ENCODE measurements at regions not wholly inside any gene's neighbourhood (a gene's known extent, or its start where the extent isn't known, plus 50 kb on each side); places are given as distances from the start of the nearest gene placed in this dataset.
"Not testable (repeated sequence)": the region's sequence is repeated elsewhere in the genome, so short reads cannot be mapped to it uniquely, and the experiment has no call there.

GRCh38 chr22:34743110-34743751 is 322.7 kb upstream of the ISX start:
- no peak for DNase-seq (ENCODE audit: low spot score)

DNA sequence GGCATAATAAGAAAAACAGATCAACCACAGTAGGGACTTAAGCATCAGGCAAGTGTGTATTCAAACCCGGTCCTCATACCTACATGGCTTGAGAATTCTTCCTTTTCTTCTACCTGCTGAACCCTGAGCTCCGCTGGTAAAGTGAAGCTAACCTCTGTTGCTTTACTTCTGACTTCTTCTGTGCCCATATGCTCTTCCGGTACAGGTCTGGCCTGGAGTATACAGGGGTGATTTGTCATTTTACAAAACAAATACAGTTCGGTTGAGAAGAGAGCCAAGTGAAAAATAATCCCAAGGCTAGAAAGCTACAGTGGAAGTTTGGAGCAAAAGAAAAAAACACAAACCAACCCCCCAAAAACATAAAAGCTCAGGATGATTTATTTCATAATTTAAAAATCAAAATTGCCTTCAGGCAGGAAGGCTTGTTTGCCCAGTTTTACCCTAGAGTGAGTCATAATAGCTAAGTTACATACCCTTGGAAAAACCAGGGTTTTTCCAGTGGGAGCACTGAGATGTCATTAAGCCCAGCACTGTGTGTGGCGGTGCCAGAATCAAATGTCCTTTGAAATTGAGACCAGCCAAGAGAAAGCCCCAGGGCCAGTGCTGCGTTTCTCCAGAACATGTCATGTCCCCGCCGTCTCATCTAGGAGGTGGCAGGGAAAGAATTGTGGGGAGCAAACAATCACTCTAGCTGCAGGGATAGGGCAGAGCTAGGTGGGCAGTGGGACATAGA is 305.5 kb upstream of the ISX start:
- DNase-seq (ENCODE audit: low spot score) = no peak

DNA sequence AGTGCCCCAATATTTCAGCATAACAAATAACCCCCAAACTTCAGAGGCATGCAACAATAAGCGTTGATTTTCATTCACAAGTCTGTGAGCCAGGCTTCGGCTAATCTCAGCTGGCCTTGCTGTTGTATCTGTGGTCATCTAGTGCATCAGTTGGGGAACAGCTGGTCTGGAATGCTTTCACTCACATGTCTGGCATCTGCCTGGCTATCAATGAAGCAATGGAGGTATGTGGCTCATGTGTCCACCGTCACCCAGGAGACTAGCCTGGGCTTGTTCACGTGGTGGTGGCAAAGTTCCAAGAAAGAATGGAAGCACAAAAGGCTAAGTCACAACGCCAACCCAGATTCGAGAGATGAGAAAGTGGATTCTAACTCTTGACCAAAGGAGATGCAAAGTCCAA is 304.8 kb upstream of the ISX start:
- no peak for DNase-seq (ENCODE audit: low spot score)

- no peak for DNase-seq (ENCODE audit: low spot score)
Measured at GRCh38 chr22:34763496-34763895, 302.5 kb upstream of the ISX start.

- DNase-seq (ENCODE audit: low spot score) = no peak
Measured at GRCh38 chr22:34765115-34765514, 300.8 kb upstream of the ISX start.

GRCh38 chr22:34769361-34769760 is 296.6 kb upstream of the ISX start:
- DNase-seq (ENCODE audit: low spot score) = no peak

GRCh38 chr22:34776817-34777216 is 289.1 kb upstream of the ISX start:
- DNase-seq (ENCODE audit: low spot score) = no peak

- DNase-seq (ENCODE audit: low spot score) = no peak
Measured at GRCh38 chr22:34781681-34782080, 284.3 kb upstream of the ISX start.

GRCh38 chr22:34783436-34783835 is 282.5 kb upstream of the ISX start:
- no peak for DNase-seq (ENCODE audit: low spot score)

DNA sequence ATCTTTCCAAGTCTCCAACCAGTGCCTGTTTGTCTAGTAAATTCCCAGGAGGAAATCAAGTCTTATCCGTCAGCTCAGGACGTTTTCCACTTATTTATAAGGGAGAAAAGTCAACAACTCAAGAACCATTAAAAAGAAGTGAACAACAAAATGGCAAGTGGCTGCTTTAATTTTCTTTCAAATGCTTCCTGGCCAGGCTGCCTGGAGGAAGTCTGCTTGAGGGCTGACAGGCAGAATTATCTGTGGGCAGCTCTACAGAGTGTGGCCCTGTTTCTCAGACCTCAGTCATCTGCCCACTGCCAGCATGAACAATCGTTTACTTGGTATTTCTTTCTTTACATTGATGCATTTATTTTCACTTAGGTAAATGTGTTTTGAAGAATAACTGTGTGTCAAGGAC is 281.9 kb upstream of the ISX start:
- DNase-seq (ENCODE audit: low spot score) = no peak

- DNase-seq (ENCODE audit: low spot score) = no peak
Measured at GRCh38 chr22:34797826-34798225, 268.1 kb upstream of the ISX start.

- no peak for DNase-seq (ENCODE audit: low spot score)
Measured at GRCh38 chr22:34798605-34799004, 267.4 kb upstream of the ISX start.

GRCh38 chr22:34800260-34800980 is 265.5 kb upstream of the ISX start:
- no peak for DNase-seq (ENCODE audit: low spot score)

- no peak for DNase-seq (ENCODE audit: low spot score)
Measured at GRCh38 chr22:34801221-34801620, 264.7 kb upstream of the ISX start.

DNA sequence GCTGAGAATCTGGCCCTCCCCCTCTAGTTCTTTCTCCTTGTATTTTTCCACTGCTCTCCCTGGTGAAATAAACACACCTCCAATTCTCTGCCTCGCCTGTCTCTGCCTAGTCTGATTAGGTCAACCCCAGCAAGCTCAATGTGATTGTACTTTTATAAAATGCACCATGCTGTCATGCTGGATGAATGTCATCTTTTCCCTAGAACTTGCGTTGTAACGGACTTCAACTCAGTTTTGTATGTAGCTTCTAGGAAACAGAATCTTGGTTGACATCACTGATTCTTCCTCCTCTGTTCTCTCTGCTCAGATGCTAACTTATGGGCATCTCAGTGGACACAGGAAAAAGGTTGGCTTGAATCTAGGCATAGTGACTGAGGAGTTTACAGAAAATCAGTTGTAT is 261.9 kb upstream of the ISX start:
- DNase-seq (ENCODE audit: low spot score) = no peak

- peak; percentile 19 for DNase-seq (ENCODE audit: low spot score)
Measured at GRCh38 chr22:34804604-34805003, 261.4 kb upstream of the ISX start.

DNA sequence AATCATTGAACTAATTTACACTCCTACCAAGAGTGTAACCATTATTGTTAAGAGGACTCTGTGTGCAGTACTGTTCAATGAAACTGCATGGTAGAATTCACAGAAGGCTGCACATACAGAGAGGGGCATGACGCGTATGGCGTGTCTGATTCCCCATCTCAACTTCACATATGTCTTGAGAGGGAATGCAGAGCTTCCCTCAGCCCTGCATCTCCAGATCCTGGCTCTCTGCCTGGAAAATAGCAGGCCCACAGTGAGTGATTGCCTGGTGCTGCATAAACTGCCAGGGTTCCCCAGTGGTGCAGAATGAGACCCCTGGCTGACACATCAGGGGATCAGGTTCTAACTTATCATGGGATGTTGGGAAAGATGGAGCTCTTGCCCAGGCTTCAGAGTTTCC is 260.2 kb upstream of the ISX start:
- no peak for DNase-seq (ENCODE audit: low spot score)

GRCh38 chr22:34808618-34809017 is 257.3 kb upstream of the ISX start:
- no peak for DNase-seq (ENCODE audit: low spot score)

DNA sequence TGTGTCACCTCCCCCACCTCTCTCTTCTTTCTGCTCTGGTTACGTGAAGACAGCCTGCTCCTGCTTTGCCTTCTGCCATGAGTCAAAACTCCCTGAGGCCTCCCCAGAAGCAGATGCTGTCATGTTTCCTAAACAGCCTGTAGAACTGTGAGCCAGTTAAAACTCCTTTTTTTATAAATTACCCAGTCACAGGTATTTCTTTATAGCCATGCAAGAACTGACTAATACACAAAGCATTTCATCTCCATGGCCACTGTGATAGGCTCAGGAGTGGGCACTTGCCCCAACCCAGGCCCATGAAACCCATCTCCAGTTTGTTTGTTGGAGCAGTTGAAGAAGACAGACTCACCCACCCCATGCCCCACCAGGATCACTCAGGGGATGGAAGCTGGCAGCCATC is 253.3 kb upstream of the ISX start:
- DNase-seq (ENCODE audit: low spot score) = no peak

- DNase-seq (ENCODE audit: low spot score) = peak; percentile 26
Measured at GRCh38 chr22:34814260-34815025, 251.5 kb upstream of the ISX start.

DNA sequence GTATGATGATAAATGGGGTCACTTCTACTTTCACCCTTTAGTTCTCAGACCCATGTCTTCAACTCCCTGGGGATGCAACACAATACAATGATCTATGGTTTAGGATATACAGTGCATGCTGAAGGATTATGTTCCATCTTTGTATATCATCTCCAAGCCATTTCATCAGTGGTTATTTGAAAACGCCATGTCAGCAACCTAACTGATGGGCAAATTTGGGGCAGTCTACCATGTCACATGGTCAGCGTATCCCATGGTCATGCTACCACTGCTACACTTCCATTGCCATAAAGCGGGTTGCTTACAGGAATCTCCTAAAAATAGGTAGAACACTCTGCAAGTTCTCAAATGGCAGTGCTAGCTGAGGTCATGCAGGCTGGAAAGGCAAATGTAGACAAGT is 236.5 kb upstream of the ISX start:
- no peak for DNase-seq (ENCODE audit: low spot score)

DNA sequence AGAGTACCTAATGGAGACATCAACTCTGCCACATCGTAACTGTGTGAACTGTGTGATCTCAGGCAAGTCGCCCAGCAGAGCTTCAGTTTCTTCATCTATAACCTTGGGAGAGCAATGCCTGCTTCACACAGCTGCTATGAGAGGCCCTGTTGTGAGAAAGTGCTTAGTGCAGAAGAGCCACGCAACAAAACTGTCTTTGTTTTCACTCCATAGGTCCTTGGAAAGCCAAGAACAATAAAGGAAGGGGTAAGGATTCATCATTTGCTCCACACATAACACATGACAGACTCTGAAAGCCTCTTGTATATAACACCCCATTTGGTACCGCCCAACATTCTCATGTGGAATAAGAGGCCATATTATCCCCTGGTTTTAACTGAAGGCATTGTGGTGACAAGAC is 231.9 kb upstream of the ISX start:
- no peak for DNase-seq (ENCODE audit: low spot score)

DNA sequence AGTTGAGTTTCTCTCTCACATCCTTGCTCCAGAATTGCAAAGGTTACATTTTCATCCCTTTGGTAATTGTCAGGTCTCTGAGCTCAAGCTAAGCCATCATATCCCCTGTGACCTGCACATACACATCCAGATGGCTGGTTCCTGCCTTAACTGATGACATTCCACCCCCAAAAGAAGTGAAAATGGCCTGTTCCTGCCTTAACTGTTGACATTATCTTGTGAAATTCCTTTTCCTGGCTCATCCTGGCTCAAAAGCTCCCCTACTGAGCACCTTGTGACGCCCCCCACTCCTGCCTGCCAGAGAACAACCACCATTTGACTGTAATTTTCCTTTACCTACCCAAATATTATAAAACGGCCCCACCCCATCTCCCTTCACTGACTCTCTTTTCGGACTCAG is 231.4 kb upstream of the ISX start:
- not testable (repeated sequence) for DNase-seq (ENCODE audit: low spot score)

Data from HuH-7 (cell line).